ENCODE measurements at regions not wholly inside any gene's neighbourhood (a gene's known extent, or its start where the extent isn't known, plus 50 kb on each side); places are given as distances from the start of the nearest gene placed in this dataset.

DNA sequence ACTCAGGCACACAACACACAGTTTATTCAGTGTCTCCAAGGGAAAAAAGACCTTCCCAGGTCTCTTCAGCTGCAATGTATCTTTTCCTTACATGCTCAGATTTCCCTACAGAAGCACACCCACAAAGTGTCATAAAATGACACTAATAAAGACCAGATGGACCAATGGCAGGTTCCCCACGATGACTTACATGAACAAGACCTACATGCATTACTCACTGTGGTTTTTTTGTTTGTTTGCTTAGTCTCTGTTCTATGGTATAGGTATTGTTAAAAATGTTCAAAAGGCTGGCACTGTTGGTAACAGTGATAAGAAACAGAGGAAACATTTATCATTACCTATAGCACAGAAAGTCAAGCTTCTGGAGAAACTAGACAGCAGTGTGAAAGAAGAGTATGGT, 318.2 kb upstream of the TMCO5A start:
- H3K4me3 ChIP-seq, result no peak overlapping the region
- no peaks in the 10 kb centered on the region for H3K9me3 ChIP-seq (replicated peaks in 1 of 3)
- TF ChIP-seq, protein P1, sequence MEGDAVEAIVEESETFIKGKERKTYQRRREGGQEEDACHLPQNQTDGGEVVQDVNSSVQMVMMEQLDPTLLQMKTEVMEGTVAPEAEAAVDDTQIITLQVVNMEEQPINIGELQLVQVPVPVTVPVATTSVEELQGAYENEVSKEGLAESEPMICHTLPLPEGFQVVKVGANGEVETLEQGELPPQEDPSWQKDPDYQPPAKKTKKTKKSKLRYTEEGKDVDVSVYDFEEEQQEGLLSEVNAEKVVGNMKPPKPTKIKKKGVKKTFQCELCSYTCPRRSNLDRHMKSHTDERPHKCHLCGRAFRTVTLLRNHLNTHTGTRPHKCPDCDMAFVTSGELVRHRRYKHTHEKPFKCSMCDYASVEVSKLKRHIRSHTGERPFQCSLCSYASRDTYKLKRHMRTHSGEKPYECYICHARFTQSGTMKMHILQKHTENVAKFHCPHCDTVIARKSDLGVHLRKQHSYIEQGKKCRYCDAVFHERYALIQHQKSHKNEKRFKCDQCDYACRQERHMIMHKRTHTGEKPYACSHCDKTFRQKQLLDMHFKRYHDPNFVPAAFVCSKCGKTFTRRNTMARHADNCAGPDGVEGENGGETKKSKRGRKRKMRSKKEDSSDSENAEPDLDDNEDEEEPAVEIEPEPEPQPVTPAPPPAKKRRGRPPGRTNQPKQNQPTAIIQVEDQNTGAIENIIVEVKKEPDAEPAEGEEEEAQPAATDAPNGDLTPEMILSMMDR (IDR thresholded peaks at IDR 0.05), result no peak
- TF ChIP-seq POLR2A (IDR thresholded peaks at IDR 0.05), result no peak
- no peak overlapping the region for H3K27ac ChIP-seq
- no peaks in the 10 kb centered on the region for H3K36me3 ChIP-seq (replicated peaks in 1 of 2)
- intact Hi-C loops (cut with DNase I), result no loop called here
- 45 to 62% (median 52%) methylated on average over 1 of the region's 1 CpG for WGBS, 4 donors
- no peaks in the 10 kb centered on the region for H3K27me3 ChIP-seq
- no peak for DNase-seq
- H3K4me1 ChIP-seq (replicated peaks in 1 of 2), result no peaks in the 10 kb centered on the region

DNA sequence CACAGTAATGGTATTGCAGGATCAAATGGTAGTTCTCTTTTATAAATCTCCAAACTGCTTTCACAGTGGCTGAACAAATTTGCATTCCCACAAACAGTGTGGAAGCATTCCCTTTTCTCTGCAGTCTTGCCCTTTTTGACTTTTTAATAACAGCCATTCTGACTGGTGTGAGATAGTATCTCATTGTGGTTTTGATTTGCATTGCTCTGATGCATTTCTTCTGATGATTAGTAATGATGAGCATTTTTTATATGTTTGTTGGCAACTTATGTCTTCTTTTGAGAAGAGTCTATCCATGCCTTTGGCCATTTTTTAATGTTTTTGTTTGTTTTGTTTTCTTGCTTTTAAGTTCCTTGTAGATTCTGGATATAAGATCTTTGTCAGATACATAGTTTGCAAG, 316.1 kb upstream of the TMCO5A start:
- no peaks in the 10 kb centered on the region for H3K36me3 ChIP-seq (replicated peaks in 1 of 2)
- no peak overlapping the region for H3K4me3 ChIP-seq
- TF ChIP-seq, protein P1 (IDR thresholded peaks at IDR 0.05), result no peak
- TF ChIP-seq POLR2A (IDR thresholded peaks at IDR 0.05), result no peak
- no peak for DNase-seq
- no peaks in the 10 kb centered on the region for H3K27me3 ChIP-seq
- intact Hi-C loops (cut with DNase I), result no loop called here
- no peak overlapping the region for H3K27ac ChIP-seq
- H3K4me1 ChIP-seq (replicated peaks in 1 of 2), result no peaks in the 10 kb centered on the region
- H3K9me3 ChIP-seq (replicated peaks in 1 of 3), result no peaks in the 10 kb centered on the region

DNA sequence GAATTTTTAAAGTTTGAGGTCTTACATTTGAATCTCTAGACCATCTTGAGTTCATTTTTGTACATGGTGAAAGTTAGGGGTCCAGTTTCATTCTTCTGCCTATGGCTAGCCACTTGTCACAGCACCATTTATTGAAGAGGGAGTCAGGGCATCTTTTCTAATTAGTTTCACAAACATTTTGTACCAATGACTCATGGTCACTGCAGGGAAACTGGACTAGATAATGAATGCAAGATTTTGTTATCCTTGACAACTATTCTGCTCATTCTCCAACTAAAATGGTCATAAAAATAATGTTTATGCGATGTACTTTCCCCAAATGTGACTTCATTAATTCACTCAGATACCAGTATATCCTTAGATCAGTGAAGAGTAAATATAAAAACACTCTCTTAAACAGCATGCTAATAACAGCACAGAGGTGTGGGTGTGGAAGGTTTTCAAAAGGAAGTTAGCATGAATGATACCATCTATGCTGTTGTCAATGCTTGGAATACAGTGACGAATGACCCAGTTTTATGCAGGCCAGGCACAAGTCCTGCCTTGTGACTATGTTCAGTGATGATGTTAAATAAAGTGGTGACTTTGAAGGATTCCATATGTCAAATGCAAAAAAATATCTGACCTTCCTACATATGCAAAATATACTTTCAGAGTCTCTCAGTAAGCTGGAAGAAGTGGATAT, 314.9 kb upstream of the TMCO5A start:
- Histone ChIP-seq H3K4me1 (replicated peaks in 1 of 2) (no peaks in the 10 kb centered on the region), H3K27me3 (no peaks in the 10 kb centered on the region), H3K4me3 (no peak overlapping the region), H3K36me3 (replicated peaks in 1 of 2) (no peaks in the 10 kb centered on the region), H3K9me3 (replicated peaks in 1 of 3) (no peaks in the 10 kb centered on the region), H3K27ac (no peak overlapping the region)
- intact Hi-C loops (cut with DNase I), result no loop called here
- 82 to 96% (median 94%) methylated on average over 2 of the region's 2 CpGs for WGBS, 4 donors
- TF ChIP-seq, protein P1 (IDR thresholded peaks at IDR 0.05), result no peak
- no peak for TF ChIP-seq POLR2A (IDR thresholded peaks at IDR 0.05)
- DNase-seq, result no peak

DNA sequence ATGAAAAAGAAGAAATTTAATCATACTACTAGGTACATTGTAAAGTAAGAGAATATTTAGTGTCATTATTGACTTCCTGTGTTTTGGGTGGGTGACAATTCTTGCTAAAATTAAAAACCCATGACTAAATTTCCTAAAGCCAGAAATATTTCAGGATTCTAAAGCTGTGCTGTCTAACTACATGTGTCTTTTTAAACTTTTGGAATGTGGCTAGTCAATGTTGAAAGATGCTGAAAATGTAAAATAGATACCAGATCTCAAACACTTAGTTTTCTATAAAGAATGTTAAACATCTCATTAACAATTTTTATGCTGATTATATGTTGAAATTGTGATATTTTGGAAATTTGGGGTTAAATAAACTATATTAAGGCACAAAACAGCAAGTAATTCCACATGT, 308.9 kb upstream of the TMCO5A start:
- Histone ChIP-seq H3K9me3 (replicated peaks in 1 of 3) (no peaks in the 10 kb centered on the region), H3K27me3 (no peaks in the 10 kb centered on the region), H3K4me3 (no peak overlapping the region), H3K4me1 (replicated peaks in 1 of 2) (no peaks in the 10 kb centered on the region), H3K36me3 (replicated peaks in 1 of 2) (no peaks in the 10 kb centered on the region), H3K27ac (no peak overlapping the region)
- no peak for TF ChIP-seq POLR2A (IDR thresholded peaks at IDR 0.05)
- intact Hi-C loops (cut with DNase I), result no loop called here
- no peak for DNase-seq

DNA sequence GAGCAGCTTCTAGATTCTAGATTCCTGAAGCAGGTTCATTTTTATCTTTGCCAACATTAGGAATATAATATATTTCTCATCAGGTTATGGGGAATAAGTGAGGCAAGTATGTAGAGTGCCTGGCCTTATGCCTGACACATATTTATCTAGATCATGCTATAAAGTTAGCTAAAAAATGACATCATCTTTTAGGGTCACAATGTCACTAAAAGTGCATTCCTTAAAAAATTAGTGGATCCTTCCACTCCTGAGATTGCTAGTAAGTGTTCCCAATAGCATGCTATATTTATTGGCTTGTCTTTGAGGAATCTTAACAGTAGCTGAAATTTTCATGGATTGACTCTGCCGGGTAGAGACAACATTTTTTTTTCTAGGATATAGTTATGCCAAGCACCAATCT, 305.9 kb upstream of the TMCO5A start:
- WGBS, 4 donors, result 50 to 73% (median 57%) methylated on average over 1 of the region's 1 CpG
- no peak for DNase-seq
- no peak overlapping the region for H3K27ac ChIP-seq
- H3K36me3 ChIP-seq (replicated peaks in 1 of 2), result no peaks in the 10 kb centered on the region
- H3K27me3 ChIP-seq, result no peaks in the 10 kb centered on the region
- no peaks in the 10 kb centered on the region for H3K9me3 ChIP-seq (replicated peaks in 1 of 3)
- intact Hi-C loops (cut with DNase I), result no loop called here
- H3K4me1 ChIP-seq (replicated peaks in 1 of 2), result no peaks in the 10 kb centered on the region
- TF ChIP-seq POLR2A (IDR thresholded peaks at IDR 0.05), result no peak
- TF ChIP-seq, protein P1 (IDR thresholded peaks at IDR 0.05), result no peak
- no peak overlapping the region for H3K4me3 ChIP-seq
